DOHH2 (cell line): ENCODE measurements at regions not wholly inside any gene's neighbourhood (a gene's known extent, or its start where the extent isn't known, plus 50 kb on each side); places are given as distances from the start of the nearest gene placed in this dataset.
"Not testable (repeated sequence)": the region's sequence is repeated elsewhere in the genome, so short reads cannot be mapped to it uniquely, and the experiment has no call there.

Experiments
- H3F3A ChIP-seq: fragments of 200-600 bp; sonication (generic), shearing (Covaris generic); 2 replicates; pipeline ENCODE4 v1.6.0; 2016; ENCODE audit warnings: antibody characterized with exemption, mild to moderate bottlenecking; ENCODE audit not compliant: control insufficient read depth, insufficient read depth
- H3K27ac ChIP-seq: fragments of 200-600 bp; sonication (generic); 2 replicates; pipeline ENCODE4 v1.5.1; 2014; ENCODE audit warnings: low read depth, mild to moderate bottlenecking, low read length, moderate library complexity
- H3K27me3 ChIP-seq: fragments of 200-600 bp; sonication (generic); 2 replicates; pipeline ENCODE4 v1.6.1; 2014; ENCODE audit warnings: mild to moderate bottlenecking, low read length, mixed read lengths; ENCODE audit not compliant: control insufficient read depth
- H3K36me3 ChIP-seq: fragments of 200-600 bp; sonication (generic); 2 replicates; pipeline ENCODE4 v1.6.1; 2014; ENCODE audit warnings: mild to moderate bottlenecking, low read length, moderate library complexity, mixed read lengths; ENCODE audit not compliant: control insufficient read depth
- H3K4me1 ChIP-seq: fragments of 200-600 bp; sonication (generic); 2 replicates; pipeline ENCODE4 v1.6.1; 2014; ENCODE audit warnings: mild to moderate bottlenecking, low read length, mixed read lengths; ENCODE audit not compliant: control insufficient read depth
- H3K4me2 ChIP-seq: fragments of 200-600 bp; sonication (generic); 2 replicates; pipeline ENCODE4 v1.6.0; 2014; ENCODE audit warnings: mild to moderate bottlenecking, low read length, moderate library complexity
- H3K4me3 ChIP-seq: fragments of 200-600 bp; sonication (generic); 2 replicates; pipeline ENCODE4 v1.5.1; 2014; ENCODE audit warnings: mild to moderate bottlenecking, low read length, mixed read lengths
- H3K79me2 ChIP-seq: fragments of 200-600 bp; sonication (generic); 2 replicates; pipeline ENCODE4 v1.6.1; 2014; ENCODE audit warnings: mild to moderate bottlenecking, low read length, mixed read lengths; ENCODE audit not compliant: control insufficient read depth
- H3K9me2 ChIP-seq: fragments of 200-600 bp; sonication (generic); replicated peaks from 2 replicates; pipeline ENCODE4 v1.6.1; 2014; ENCODE audit warnings: mild to moderate bottlenecking, low read length, mixed read lengths; ENCODE audit not compliant: control insufficient read depth
- H3K9me3 ChIP-seq: fragments of 200-600 bp; sonication (generic); 2 replicates; pipeline ENCODE4 v1.6.1; 2014; ENCODE audit warnings: antibody characterized with exemption, low read length, mixed read lengths; ENCODE audit not compliant: control insufficient read depth, insufficient read depth
- H4K20me1 ChIP-seq: fragments of 200-600 bp; sonication (generic); 2 replicates; pipeline ENCODE4 v1.6.0; 2014; ENCODE audit warnings: low read depth, mild to moderate bottlenecking, antibody characterized with exemption, low read length, moderate library complexity; ENCODE audit not compliant: control insufficient read depth, insufficient read depth
- CTCF ChIP-seq: fragments of 200-600 bp; sonication (generic); IDR thresholded peaks from one replicate; pipeline ENCODE4 v1.5.1; 2014; ENCODE audit warnings: antibody characterized with exemption, mild to moderate bottlenecking, low read depth, low read length; ENCODE audit not compliant: poor library complexity, severe bottlenecking
- EZH2phosphoT487 ChIP-seq: fragments of 200-600 bp; sonication (generic); IDR thresholded peaks from 2 replicates; pipeline ENCODE4 v1.6.1; 2017; ENCODE audit warnings: borderline replicate concordance, mild to moderate bottlenecking, antibody characterized with exemption, low read length, moderate library complexity, mixed read lengths

- Histone ChIP-seq H3F3A (no peaks in the 10 kb centered on the region), H3K9me3 (no peaks in the 10 kb centered on the region), H3K4me2 (no peak overlapping the region), H4K20me1 (no peaks in the 10 kb centered on the region), H3K36me3 (no peaks in the 10 kb centered on the region), H3K9me2 (no peaks in the 10 kb centered on the region), H3K4me3 (no peak overlapping the region), H3K27ac (no peak overlapping the region), H3K27me3 (no peaks in the 10 kb centered on the region), H3K79me2 (no peaks in the 10 kb centered on the region), H3K4me1 (peaks cover 5% of the 10 kb centered on the region; the same call in 1 of the 2 replicates)
- TF ChIP-seq CTCF (no peak), EZH2phosphoT487 (no peak)
Measured at GRCh38 chr10:125523347-125523746, 159.6 kb downstream of the TEX36 start.

- Histone ChIP-seq H3K36me3 (no peaks in the 10 kb centered on the region), H3F3A (no peaks in the 10 kb centered on the region), H3K27ac (no peak overlapping the region), H4K20me1 (no peaks in the 10 kb centered on the region), H3K4me3 (peak overlapping the region; percentile 14), H3K27me3 (no peaks in the 10 kb centered on the region), H3K4me1 (peaks cover 5% of the 10 kb centered on the region; the same call in 1 of the 2 replicates), H3K9me3 (no peaks in the 10 kb centered on the region), H3K79me2 (no peaks in the 10 kb centered on the region), H3K9me2 (no peaks in the 10 kb centered on the region), H3K4me2 (peak overlapping the region; percentile 17)
- TF ChIP-seq EZH2phosphoT487 (no peak), CTCF (peak; percentile 94)
Measured at GRCh38 chr10:125521721-125522680, 161.0 kb downstream of the TEX36 start.

GRCh38 chr10:125520968-125521367 is 162.0 kb downstream of the TEX36 start:
- peaks cover 5% of the 10 kb centered on the region; the same call in 1 of the 2 replicates for H3K4me1 ChIP-seq
- H3F3A ChIP-seq, result no peaks in the 10 kb centered on the region
- no peak overlapping the region for H3K27ac ChIP-seq
- no peaks in the 10 kb centered on the region for H3K9me2 ChIP-seq
- no peaks in the 10 kb centered on the region for H4K20me1 ChIP-seq
- no peaks in the 10 kb centered on the region for H3K9me3 ChIP-seq
- H3K4me3 ChIP-seq, result no peak overlapping the region
- no peaks in the 10 kb centered on the region for H3K27me3 ChIP-seq
- TF ChIP-seq EZH2phosphoT487, result no peak
- no peak for TF ChIP-seq CTCF
- no peaks in the 10 kb centered on the region for H3K36me3 ChIP-seq
- H3K79me2 ChIP-seq, result no peaks in the 10 kb centered on the region
- H3K4me2 ChIP-seq, result no peak overlapping the region

GRCh38 chr10:125518397-125518796 is 164.6 kb downstream of the TEX36 start:
- not testable (repeated sequence) for H3K36me3 ChIP-seq, H3K9me2 ChIP-seq, H3K27ac ChIP-seq, H3K4me1 ChIP-seq, H3K4me3 ChIP-seq, H3K4me2 ChIP-seq, H3K9me3 ChIP-seq, H3K27me3 ChIP-seq, H3F3A ChIP-seq, H3K79me2 ChIP-seq, H4K20me1 ChIP-seq
